NT2/D1 (cell line): ENCODE measurements at regions not wholly inside any gene's neighbourhood (a gene's known extent, or its start where the extent isn't known, plus 50 kb on each side); places are given as distances from the start of the nearest gene placed in this dataset.

ENCODE experiments used
- YY1 ChIP-seq: IDR thresholded peaks from 2 replicates; pipeline ENCODE4 v1.6.1; 2011; ENCODE audit not compliant: insufficient read length, insufficient read depth
- ZNF274 ChIP-seq: IDR thresholded peaks from 2 replicates; pipeline ENCODE4 v1.6.1; 2011; ENCODE audit warnings: mild to moderate bottlenecking, low read depth, low read length

DNA sequence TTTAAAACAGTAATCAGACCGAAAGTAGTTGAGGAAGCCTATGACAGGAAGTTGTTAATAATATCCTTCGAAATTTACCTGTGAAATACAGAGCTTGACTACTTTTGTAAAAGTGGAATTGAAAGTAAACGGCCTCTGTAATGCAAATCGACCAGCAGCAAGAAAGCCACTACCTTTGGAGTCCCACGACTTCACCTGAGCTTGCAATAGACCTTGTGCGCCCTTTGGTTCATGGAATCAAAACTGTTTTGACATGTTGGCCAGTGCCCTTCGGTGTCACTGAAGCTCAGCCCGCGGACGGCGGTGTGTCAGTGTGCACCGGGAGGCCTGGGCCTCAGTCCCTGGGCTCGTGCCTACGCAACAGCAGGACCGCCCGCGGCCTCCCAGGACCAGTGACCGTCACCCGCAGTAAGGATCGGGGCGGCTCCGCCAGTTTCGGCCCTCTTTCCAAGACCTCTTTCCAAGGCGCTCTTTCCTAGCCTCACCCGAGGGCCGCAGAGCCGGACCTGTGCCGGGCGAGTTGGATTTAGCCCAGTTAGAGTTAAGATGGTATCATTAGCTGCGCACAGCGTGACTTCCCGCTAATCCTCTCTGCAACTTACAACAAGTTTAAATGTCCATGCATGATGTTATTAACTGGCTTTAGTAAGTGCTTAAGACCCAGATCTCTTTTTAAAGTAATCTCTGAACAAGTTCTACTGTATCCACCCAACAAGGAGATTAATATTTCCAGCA lies 223.3 kb downstream of the MEF2C start:
- TF ChIP-seq ZNF274 (no peak), YY1 (no peak)
